Retinal pigment epithelial cell (primary cell): ENCODE measurements at regions not wholly inside any gene's neighbourhood (a gene's known extent, or its start where the extent isn't known, plus 50 kb on each side); places are given as distances from the start of the nearest gene placed in this dataset.
"Not testable (repeated sequence)": the region's sequence is repeated elsewhere in the genome, so short reads cannot be mapped to it uniquely, and the experiment has no call there.

ENCODE experiments used
- DNase-seq: peaks from one replicate; pipeline ENCODE4 v3.0.0-alpha.2; 2010; ENCODE audit warnings: low read depth
- H3K4me3 ChIP-seq: 2 replicates; pipeline ENCODE4 v1.5.1; 2011; ENCODE audit warnings: mild to moderate bottlenecking, low read length, control low read depth, moderate library complexity
- TF ChIP-seq, protein P1 (sequence below): conservative IDR thresholded peaks from 2 replicates; pipeline ENCODE4 v1.5.1; 2011; ENCODE audit warnings: low read depth, low read length, control low read depth, inconsistent platforms

GRCh38 chr1:30226648-30227047 lies 496.7 kb downstream of the MATN1 start:
- no peak overlapping the region for H3K4me3 ChIP-seq
- DNase-seq, result no peak
- TF ChIP-seq, protein P1, sequence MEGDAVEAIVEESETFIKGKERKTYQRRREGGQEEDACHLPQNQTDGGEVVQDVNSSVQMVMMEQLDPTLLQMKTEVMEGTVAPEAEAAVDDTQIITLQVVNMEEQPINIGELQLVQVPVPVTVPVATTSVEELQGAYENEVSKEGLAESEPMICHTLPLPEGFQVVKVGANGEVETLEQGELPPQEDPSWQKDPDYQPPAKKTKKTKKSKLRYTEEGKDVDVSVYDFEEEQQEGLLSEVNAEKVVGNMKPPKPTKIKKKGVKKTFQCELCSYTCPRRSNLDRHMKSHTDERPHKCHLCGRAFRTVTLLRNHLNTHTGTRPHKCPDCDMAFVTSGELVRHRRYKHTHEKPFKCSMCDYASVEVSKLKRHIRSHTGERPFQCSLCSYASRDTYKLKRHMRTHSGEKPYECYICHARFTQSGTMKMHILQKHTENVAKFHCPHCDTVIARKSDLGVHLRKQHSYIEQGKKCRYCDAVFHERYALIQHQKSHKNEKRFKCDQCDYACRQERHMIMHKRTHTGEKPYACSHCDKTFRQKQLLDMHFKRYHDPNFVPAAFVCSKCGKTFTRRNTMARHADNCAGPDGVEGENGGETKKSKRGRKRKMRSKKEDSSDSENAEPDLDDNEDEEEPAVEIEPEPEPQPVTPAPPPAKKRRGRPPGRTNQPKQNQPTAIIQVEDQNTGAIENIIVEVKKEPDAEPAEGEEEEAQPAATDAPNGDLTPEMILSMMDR, result no peak

GRCh38 chr1:30225357-30225756 lies 498.0 kb downstream of the MATN1 start:
- DNase-seq, result no peak
- TF ChIP-seq, protein P1, result no peak
- no peak overlapping the region for H3K4me3 ChIP-seq

GRCh38 chr1:30219675-30220074 lies 503.7 kb downstream of the MATN1 start:
- no peak for DNase-seq
- H3K4me3 ChIP-seq, result no peak overlapping the region
- TF ChIP-seq, protein P1, result no peak

- DNase-seq, result no peak
- TF ChIP-seq, protein P1, result no peak
- H3K4me3 ChIP-seq, result no peak overlapping the region
These were observed 504.9 kb downstream of the MATN1 start for GRCh38 chr1:30218438-30218837.

- no peak for DNase-seq
- no peak overlapping the region for H3K4me3 ChIP-seq
- TF ChIP-seq, protein P1, result no peak
These were observed 506.8 kb downstream of the MATN1 start for GRCh38 chr1:30216602-30217001.

DNA sequence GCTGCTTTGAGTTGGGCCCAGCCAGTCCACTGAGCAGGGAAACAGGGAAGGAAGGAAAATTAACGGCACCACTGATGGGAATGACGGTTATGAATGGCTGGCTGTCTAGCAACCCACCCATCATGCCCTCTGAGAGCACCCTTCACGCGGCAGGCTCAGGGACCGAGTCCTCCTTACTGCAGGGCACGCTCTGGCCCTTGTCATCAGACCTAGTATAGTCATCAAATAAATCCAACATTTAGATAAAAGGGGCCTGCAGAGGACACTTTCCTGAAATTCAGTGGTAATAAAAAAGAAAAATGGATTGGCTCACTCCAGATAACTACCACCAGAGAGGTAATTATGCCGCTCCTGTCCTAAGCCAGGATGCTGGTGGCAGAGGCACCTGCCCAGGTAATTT lies 509.4 kb downstream of the MATN1 start:
- TF ChIP-seq, protein P1, result no peak
- DNase-seq, result no peak
- no peak overlapping the region for H3K4me3 ChIP-seq

GRCh38 chr1:30207962-30208361 lies 515.4 kb downstream of the MATN1 start:
- DNase-seq, H3K4me3 ChIP-seq: not testable (repeated sequence)

GRCh38 chr1:30206631-30207030 lies 516.8 kb downstream of the MATN1 start:
- DNase-seq, H3K4me3 ChIP-seq: not testable (repeated sequence)

DNA sequence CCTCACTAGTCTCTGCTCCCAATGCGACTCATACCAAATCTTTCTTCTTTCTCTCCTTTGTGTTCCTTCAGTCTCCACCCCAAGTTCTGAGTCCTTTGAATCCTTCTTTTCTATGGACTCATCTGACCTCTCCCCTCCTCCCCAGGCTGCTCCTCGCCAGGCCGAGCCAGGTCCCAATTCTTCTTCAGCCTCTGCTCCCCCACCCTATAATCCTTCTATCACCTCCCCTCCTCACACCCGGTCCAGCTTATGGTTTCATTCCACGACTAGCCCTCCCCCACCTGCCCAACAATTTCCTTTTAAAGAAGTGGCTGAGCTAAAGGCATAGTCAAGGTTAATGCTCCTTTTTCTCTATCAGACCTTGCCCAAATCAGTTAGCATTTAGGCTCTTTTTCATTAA lies 518.5 kb downstream of the MATN1 start:
- H3K4me3 ChIP-seq, DNase-seq: not testable (repeated sequence)
